GM18511 (cell line): ENCODE measurements at regions not wholly inside any gene's neighbourhood (a gene's known extent, or its start where the extent isn't known, plus 50 kb on each side); places are given as distances from the start of the nearest gene placed in this dataset.

ENCODE experiments used
- ATAC-seq: cut with Tn5 transposase; IDR thresholded peaks from one replicate; pipeline ENCODE4 v1.9.1; 2021; ENCODE audit warnings: mild to moderate bottlenecking, moderate library complexity; ENCODE audit not compliant: unreplicated experiment

DNA sequence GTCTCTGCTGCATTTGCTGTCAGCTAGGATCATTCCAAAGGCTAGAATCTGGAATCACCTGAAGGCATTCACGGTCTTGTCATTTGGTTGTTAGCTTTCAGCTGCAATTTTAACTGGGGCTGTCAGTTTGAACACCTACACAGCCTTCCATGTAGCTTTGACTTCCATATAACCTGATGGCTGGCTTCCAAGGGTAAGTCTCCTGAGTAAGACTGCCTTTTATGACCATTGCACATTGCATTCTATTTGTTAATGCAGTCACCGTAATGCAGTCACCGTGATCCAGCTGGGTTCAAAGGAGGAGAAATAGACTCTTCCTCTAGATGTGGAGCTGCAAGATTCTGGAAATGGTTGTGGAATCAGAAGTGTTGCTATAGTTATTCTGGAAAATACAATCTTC, 1284.2 kb downstream of the ADGRL3 start:
- no peak for ATAC-seq

DNA sequence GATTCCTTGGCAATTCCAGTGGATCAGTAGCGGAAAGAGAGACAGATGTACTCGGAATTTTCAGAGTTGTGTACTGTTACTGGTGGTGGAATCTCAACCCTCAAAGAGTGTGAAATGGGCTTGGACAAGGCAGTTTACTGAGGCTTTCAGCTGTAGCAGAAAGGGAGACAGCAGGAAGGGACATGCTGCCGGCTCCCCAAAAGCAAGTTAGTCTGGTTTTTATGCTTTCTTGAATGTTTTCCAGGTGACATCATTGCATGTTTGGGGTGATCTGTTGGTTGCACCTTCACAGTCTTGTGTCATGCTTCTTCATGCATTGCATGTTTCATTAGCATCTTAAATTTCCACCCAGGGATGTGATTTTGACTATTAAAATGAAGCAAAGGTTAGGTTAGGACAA, 1282.2 kb downstream of the ADGRL3 start:
- ATAC-seq = no peak

DNA sequence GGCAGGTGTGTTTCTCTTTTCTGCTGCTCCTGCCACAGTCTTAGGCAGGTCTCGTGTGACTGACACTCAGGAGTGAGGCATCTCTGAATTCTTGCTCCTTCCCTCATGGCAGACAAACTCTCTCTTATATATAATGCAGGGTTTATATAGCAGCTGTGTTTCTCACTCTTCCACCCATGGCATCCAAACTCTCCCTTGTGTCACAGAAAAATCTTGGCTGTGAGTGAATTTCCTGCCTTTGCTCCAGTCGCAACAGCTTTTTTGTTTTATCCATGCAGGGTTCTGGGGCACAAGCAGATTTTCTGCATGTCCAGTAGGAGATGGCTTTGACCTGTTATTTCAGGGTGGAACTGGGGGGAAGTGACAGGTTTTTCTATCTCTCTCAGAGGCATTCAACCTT, 1275.5 kb downstream of the ADGRL3 start:
- no peak for ATAC-seq

DNA sequence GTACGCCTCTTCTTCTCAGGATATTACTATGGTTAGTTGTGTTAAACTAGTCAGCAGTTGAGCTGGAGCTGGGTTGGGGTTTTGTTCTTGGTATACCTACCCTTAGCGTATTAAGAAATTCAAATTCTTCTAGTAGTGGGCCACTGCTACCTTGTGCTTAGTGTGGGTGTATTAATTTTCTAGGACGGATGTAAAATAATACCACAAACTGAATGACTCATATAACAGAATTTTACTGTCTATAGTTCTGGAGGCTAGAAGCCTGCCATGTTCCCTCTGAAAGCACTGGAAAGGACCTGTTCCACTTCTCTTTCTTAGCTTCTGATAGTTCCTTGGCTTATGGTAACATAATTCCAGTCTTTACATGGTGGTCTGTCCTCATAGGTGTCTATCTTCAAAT, 1274.7 kb downstream of the ADGRL3 start:
- no peak for ATAC-seq

DNA sequence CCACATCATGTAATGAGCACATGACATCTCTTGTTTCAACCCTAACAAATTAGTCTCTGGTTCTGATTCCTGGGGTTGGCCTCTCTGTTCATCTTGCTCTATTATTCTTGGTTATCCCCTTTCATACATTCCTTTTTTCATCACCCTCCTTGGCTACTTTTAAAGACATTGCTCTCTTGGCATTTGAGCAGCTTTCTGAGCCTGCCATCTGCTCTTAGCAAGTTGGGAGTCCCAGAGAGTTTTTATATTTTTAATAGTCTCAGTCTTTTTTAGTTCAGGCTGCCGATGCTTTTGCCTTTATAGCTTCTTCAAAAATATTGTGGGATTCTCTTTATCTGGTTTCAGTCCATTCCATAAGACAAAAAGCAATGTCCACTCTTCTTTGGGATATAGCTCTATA, 1270.9 kb downstream of the ADGRL3 start:
- no peak for ATAC-seq

DNA sequence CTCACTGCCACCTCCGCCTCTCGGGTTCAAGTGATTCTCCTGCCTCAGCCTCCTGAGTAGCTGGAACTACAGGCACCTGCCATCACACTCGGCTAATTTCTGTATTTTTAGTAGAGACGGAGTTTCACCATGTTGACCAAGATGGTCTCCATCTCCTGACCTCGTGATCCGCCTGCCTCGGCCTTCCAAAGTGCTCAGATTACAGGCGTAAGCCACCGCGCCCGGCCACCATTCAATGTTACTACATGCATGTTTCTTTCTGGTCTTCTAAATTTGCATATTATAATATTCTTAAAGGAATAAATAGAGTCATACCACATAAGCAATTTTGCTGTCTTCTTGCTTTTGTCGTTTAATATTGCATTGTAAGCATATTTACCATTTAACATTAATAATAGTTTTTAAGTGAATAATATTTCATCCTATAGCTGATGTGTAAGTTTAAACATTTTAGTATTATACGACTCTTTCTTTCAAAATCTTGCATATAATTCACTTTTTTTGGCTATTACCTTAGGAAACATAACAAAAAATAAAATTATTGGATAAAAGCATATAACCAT, 1270.4 kb downstream of the ADGRL3 start:
- ATAC-seq = no peak

DNA sequence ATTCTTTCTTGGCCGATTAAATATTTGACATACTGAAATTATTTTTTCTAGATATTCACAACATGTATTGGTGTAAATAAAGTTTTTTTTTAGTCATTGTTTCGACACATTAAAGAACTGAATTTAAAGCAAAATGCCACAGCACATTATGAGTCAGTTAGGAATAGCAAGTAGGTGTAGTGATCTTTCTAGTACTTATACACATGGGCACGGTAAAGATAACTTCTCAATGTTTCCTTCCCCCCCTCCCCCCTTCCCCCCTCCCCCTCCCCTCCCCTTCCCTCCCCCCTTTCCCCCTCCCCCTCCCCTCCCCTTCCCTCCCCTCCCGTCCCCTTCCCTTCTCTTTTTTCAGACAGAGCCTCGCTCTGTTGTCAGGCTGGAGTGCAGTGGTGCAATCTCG, 1269.9 kb downstream of the ADGRL3 start:
- no peak for ATAC-seq

DNA sequence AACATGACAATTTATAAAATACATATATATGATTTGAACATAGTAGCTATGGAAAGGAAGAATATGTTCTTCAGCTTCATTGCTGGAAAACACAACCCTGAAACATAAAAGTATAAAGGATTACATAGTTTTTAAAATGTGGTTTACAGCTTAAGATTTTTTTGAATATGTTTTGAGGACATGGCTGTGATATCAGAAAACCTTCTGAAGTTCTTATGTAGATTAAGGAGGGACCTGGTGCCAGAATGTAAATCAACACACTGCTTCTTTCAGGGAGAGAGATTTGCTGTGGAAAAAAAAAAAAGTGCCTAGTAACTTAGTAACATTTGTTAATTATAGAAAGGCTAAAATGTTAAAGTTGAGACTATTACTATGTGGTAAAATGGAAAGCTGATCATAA, 1261.8 kb downstream of the ADGRL3 start:
- ATAC-seq = no peak

DNA sequence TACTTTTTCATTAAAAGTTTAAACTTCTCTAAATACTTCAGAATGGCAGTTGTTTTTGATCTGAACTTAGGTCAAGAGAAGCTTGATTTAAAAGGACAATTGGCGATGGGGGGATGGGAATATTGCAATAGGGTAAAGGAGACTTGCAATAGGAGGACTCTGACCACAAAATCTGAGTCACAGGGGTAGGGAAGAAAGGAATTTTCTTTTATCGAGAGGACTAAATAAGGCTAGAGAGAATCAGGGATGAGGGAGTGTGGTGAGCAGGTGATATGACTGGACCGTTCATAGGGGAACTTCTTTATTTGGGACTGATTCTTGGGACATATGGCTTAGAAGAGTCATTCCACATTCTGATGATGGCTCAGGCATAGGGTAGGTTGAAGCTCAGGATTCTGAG, 1260.2 kb downstream of the ADGRL3 start:
- no peak for ATAC-seq

DNA sequence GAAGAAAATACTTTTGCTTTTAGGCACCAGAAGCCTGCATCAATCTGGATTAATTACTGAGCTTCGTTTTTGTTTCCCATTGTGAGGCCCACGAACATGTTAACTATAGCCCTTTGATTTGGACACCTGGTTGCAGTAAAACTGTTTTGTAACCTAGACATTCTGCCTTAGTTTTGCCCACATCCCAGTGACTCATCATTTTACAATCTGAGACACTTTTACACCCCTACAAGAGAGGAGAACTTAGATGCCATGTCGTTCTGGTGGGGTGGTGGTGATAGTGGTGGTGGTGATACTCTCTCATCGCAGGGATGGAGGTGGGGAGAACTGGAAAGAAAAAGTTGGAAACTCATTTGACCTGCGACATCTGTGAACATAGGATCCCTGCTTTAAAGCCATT, 1257.2 kb downstream of the ADGRL3 start:
- no peak for ATAC-seq

DNA sequence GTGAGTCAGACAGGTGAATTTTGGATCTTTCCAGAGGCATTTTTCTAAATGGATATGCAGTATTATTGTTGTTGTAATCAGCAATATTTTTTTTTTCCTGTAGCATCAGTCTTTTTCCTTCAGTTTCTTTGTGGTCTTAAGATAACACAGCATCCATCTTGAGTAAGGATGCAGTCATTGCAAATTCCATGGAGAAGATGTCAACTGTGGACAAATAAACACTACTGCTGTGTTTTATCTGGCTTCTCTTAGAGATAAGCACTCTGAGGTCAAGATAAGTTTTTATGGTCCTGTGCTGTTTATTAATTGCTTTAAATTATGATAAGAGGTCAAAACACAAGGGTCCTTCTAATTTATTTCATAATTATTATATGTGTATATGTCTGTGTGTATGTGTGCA, 1255.7 kb downstream of the ADGRL3 start:
- ATAC-seq = no peak

DNA sequence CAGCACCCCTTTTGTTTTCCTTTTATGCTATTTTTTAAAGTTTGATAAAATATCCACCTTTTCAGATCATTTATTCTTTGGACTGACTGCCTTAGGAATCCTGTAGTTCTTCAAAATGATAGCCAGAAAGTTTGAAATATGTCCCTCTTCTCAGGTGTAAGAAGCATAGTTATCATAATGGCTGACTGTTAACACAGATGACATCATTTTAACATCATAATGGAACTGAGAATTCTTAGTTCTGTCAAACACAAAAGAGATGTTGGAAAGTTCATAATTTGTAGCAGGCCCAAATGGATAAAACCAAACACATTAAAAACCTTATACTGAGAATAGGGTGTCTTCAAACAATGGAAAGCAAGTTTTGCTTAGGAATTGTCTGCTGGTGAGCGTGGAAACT, 1254.4 kb downstream of the ADGRL3 start:
- no peak for ATAC-seq

DNA sequence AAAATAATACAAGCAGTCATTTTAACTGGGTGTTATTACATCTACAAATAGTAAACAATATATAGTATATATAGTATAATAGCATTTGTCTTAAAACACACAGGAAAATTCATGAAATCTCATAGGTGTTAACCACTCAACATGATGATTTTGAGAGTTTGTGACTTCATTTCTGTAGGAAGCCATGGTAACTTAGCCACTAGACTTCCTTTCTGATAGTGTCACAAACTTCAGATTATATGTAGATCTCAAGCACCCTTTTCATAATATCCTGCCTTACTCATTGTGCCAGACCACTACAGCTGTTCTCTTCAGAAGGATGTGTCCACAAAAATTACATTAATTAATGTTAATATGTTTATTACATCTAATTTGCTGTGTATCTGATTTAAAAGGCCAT, 1250.6 kb downstream of the ADGRL3 start:
- no peak for ATAC-seq

DNA sequence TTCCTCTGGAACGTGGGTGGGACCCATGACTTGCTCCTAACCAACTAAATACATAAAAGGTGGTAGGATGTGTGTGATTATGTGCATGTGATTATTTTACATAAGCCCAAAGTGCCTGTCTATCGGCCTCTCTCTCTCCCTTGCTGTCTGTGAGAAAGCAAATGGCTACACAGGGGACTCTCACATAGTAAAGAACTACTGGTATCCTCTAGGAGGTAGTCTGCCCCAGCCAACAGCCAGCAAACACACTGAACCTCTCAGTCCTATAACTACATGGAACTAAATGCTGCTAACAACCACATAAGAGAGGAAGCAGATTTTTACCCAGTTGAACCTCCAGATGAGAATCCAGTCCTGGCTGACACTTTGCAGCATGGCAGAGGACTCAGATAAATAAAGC, 1249.4 kb downstream of the ADGRL3 start:
- no peak for ATAC-seq

DNA sequence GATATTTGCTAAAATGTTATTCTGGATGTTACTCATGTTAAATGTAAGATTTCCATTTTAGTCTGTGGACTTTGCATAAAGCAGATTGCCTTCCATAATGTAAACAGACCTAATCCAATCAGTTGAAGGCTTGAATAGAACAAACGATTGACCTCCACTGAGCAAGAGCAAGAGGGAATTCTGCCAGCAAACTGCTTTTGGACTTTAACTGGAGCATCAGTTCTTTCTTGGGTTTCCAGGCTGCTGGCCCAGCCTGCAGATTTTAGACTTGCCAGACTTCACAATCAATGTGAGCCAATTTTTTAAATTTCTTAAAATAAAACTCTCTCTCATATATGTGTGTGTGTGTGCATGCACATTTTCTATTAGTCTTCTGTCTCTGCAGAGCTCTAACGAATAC, 1248.8 kb downstream of the ADGRL3 start:
- no peak for ATAC-seq

DNA sequence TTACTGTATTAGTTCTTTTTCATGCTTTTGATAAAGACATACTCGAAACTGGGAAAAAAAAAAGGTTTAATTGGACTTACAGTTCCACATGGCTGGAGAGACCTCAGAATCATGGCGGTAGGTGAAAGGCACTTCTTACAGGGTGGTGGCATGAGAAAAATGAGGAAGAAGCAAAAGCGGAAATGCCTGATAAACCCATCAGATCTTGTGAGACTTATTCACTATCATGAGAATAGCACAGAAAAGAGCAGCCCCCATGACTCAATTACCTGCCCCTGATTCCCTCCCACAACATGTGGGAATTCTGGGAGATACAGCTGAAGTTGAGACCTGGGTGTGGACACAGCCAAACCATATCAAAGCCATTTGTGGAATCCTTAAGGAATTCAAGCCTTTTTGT, 1238.9 kb downstream of the ADGRL3 start:
- ATAC-seq = no peak

DNA sequence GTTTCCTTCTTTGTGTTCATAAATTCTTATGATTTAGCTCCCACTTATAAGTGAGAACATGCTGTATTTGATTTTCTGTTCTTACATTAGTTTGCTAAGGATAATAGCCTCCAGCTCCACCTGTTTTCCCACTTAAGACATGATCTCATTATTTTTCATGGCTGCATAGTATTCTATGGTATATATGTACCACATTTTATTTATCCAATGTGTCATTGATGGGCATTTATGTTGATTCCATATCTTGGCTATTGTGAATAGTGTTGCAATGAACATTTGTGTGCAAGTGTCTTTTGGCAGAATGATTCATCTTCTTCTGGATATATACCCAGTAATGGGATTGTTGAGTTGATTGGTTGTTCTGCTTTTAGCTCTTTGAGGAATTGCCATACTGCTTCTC, 1234.8 kb downstream of the ADGRL3 start:
- no peak for ATAC-seq

DNA sequence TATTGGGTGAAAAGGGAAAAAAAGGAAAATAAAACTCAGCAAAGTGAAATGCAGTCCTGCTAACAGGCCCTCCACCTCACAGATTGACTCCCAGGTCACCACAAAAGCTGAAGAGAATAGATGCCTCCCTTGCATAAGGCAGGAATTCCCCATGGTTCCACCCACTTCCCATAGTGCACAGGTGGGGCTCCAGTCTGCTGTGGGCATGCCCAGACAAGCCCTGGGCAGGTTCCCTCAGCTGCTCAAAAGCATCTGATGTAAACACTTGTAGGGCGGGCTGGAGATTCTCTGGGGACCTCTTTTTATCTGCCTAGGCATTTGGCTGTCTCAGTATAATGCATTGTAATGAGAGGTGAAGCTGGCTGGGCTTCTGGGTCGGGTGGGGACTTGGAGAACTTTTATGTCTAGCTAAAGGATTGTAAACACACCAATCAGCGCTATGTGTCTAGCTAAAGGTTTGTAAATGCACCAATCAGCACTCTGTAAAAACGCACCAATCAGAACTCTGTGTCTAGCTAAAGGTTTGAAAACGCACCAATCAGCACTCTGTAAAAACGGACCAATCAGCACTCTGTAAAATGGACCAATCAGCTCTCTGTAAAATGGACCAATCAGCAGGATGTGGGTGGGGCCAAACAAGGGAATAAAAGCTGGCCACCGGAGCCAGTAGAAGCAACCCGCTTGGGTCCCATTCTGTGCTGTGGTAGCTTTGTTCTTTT, 1231.5 kb downstream of the ADGRL3 start:
- peak; percentile 64 for ATAC-seq

DNA sequence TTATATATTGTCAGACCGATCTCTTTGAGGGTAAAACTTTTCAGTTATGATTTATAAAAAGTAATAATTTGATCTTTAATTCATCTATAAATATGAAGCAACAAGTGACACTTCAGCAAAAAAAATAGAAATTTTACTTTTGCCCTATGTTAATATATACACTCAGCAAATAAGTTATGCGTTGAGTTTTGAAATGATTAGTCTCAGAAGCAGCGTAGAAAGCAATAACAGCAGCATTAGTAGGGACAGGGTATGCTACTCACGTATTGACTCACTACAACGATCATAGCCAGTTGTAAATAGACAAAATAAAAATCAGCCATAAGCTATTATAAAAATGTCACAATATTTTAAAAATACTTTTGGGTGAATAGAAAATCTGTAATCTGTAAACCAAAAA, 1229.2 kb downstream of the ADGRL3 start:
- ATAC-seq = no peak

DNA sequence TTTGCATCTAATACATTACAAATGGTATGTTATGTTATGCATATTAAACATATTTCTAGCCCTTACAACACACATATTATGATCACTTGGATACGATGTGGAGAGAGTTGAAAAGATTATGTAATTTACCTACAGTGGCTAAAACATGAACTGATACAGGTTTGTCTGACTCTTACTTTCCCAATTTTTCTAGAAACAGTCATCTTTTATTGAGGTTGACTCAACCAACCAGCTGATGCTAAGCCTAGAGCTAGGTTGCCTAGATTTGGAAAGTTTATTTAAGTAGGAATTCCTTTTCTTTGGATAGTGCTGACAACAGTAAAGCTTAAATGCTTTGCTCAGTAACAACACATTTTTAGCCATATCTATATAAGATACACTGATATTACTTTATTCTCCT, 1215.1 kb downstream of the ADGRL3 start:
- ATAC-seq = no peak

DNA sequence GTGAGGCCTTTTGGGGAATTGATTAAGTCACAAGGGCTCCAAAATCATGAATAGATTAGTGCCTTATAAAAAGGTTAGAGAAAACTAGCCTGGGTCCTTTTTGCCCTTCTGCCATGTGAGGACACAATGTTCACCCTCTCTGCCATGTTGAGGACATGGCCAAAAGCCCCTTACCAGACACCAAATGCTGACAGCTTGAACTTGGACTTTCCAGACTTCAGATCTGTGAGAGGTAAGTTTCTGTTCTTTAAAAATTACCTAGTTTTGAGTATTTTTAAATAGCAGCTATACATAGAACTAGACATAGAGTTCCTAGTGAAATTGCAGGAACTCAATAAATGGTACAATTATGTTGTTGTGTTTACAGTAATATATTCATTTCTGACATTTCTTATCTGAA, 1214.4 kb downstream of the ADGRL3 start:
- ATAC-seq = no peak

DNA sequence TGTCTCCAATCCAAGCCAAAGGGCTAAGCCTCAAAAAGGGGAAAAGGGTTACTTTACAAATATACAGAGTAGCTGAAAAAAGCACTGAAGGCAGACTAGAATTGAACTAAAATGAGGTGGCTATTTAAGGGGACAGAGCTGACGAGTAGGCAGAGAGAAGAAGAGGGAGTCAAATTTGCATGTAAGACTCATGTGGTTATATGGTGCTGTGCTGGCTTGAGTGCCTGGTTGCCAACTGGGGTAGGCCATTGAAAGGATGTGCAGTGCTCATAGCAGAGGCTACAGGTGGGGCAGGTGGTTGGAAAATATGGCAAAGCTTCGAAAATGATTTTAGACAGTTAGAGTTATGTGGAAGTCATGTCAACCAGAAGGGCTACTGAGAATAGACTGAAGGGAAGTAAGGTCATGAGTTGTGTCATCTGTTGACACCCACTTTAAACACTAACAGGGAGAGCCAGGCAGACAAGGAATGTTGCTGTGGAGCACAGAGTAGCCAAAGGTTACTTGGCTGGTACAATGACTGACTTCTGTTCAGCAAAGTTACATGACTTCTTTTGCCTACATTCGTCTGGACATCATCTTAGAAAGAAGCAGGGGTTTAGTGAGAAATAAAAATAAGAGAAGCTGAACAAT, 1210.4 kb downstream of the ADGRL3 start:
- no peak for ATAC-seq

DNA sequence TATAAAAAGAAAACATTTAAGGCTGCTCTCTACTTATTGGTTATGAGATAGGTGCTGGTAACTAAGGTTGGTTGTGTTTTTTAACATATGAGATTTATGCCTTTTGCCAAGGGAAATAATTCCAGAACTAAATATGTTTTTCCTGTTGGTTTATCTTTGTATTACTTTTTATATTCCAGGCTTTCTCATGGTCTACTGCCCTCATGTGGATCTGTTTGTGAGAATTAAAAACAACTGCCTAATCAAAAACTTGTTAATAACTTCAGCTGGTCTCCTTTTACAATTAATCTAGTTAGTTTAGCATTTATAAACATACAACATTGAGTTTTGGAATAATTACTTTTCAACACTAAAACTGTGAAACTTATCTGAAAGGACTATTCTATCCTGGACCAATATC, 1208.3 kb downstream of the ADGRL3 start:
- ATAC-seq = no peak
